Endothelial cell of umbilical vein (primary cell): ENCODE measurements at regions not wholly inside any gene's neighbourhood (a gene's known extent, or its start where the extent isn't known, plus 50 kb on each side); places are given as distances from the start of the nearest gene placed in this dataset.

Source experiments
- BruUV-seq: library from RNA; stranded (reverse); fragments of 400-500 nt; replicated peaks from 2 replicates; lab custom pipeline; 2021; lab: Mats Ljungman, UMichigan
- CTCF ChIA-PET: fragments of 300-600, 350-600 bp; sonication (Branson Sonifier 250); formaldehyde crosslinking; loops from one replicate; lab custom pipeline; 2021; ENCODE audit warnings: antibody characterized with exemption, inconsistent platforms; lab: Charles Lee
- POLR2A ChIA-PET: fragments of 300-600, 350-600 bp; sonication (Branson Sonifier 250); formaldehyde crosslinking; loops from one replicate; lab custom pipeline; 2021; ENCODE audit warnings: antibody characterized with exemption, inconsistent platforms; lab: Charles Lee
- DNase-seq: peaks from one replicate; pipeline ENCODE4 v3.0.0-alpha.2; 2011; ENCODE audit warnings: low read depth, low spot score
- FAIRE-seq: peaks from 2 replicates; lab custom pipeline; 2011; peaks lifted over from hg19 to GRCh38; lab: Jason Lieb, UNC
- H2AFZ ChIP-seq: 2 replicates; pipeline ENCODE4 v1.6.0; 2012; ENCODE audit warnings: low read depth, low read length, control low read depth, inconsistent platforms
- H3K27ac ChIP-seq: 2 replicates; pipeline ENCODE4 v1.5.1; 2011; ENCODE audit warnings: low read depth, mild to moderate bottlenecking, control low read depth, low read length, moderate library complexity; ENCODE audit not compliant: insufficient read depth
- H3K27me3 ChIP-seq, 2 experiments: 2 replicates each; pipeline versions ENCODE4 v1.6.0 to v1.6.1; 2011; ENCODE audit warnings: low read length in 2 of 2, mixed read lengths in 1 of 2; ENCODE audit not compliant: control insufficient read depth in 2 of 2, insufficient read depth in 2 of 2
- H3K36me3 ChIP-seq, 2 experiments: 2 replicates in 1 of 2; 3 replicates in 1 of 2; pipeline ENCODE4 v1.5.1; 2011; ENCODE audit warnings: low read length in 2 of 2, mild to moderate bottlenecking in 1 of 2, moderate library complexity in 1 of 2; ENCODE audit not compliant: control insufficient read depth in 2 of 2, insufficient read depth in 2 of 2; ENCODE audit errors: extremely low read depth in 1 of 2
- H3K4me1 ChIP-seq: 3 replicates; pipeline ENCODE4 v1.5.1; 2011; ENCODE audit warnings: mild to moderate bottlenecking, low read length; ENCODE audit not compliant: control insufficient read depth, insufficient read depth; ENCODE audit errors: extremely low read depth
- H3K4me2 ChIP-seq: 2 replicates; pipeline ENCODE4 v1.6.1; 2011; ENCODE audit warnings: low read length, control low read depth, mixed read lengths; ENCODE audit not compliant: insufficient read depth
- H3K4me3 ChIP-seq, 3 experiments: fragments of 200-600 bp in 1 of 3; sonication (generic), shearing (Covaris generic) in 1 of 3; replicated peaks in 1 of 3; 2 replicates each; pipeline ENCODE4 v1.5.1; 2011 to 2016; ENCODE audit warnings: control low read depth in 3 of 3, low read length in 3 of 3, mild to moderate bottlenecking in 2 of 3, inconsistent platforms in 1 of 3, low read depth in 1 of 3, moderate library complexity in 1 of 3; ENCODE audit not compliant: insufficient read depth in 1 of 3
- H3K79me2 ChIP-seq: 2 replicates; pipeline ENCODE4 v1.6.0; 2012; ENCODE audit warnings: low read length, inconsistent platforms; ENCODE audit not compliant: control insufficient read depth, insufficient read depth
- H3K9ac ChIP-seq: replicated peaks from 2 replicates; pipeline ENCODE3; 2011; ENCODE audit warnings: low read length, control low read depth; ENCODE audit not compliant: insufficient read depth; ENCODE audit errors: extremely low read depth
- H3K9me1 ChIP-seq: replicated peaks from 3 replicates; pipeline ENCODE4 v1.6.0; 2011; ENCODE audit warnings: mild to moderate bottlenecking, low read length; ENCODE audit not compliant: control insufficient read depth, insufficient read depth; ENCODE audit errors: extremely low read depth
- H3K9me3 ChIP-seq: replicated peaks from 2 replicates; pipeline ENCODE4 v1.5.1; 2012; ENCODE audit warnings: low read length, inconsistent platforms; ENCODE audit not compliant: control insufficient read depth, insufficient read depth
- H4K20me1 ChIP-seq: replicated peaks from 2 replicates; pipeline ENCODE3; 2011; ENCODE audit warnings: mild to moderate bottlenecking, low read length; ENCODE audit not compliant: control insufficient read depth, insufficient read depth; ENCODE audit errors: extremely low read depth
- EZH2 ChIP-seq: IDR thresholded peaks from 2 replicates; pipeline ENCODE4 v1.6.1; 2012; ENCODE audit warnings: borderline replicate concordance, low read depth, mild to moderate bottlenecking, moderate library complexity, low read length, inconsistent platforms; ENCODE audit not compliant: severe bottlenecking
- FOS ChIP-seq: IDR thresholded peaks from 2 replicates; pipeline ENCODE4 v1.6.1; 2011; ENCODE audit warnings: mild to moderate bottlenecking, low read length, moderate library complexity, borderline replicate concordance; ENCODE audit not compliant: insufficient read depth
- GATA2 ChIP-seq: IDR thresholded peaks from 2 replicates; pipeline ENCODE4 v1.7.0; 2011; ENCODE audit warnings: low read depth, mild to moderate bottlenecking, moderate library complexity, mixed read lengths, low read length; ENCODE audit not compliant: insufficient read length, insufficient read depth
- JUN ChIP-seq: IDR thresholded peaks from 2 replicates; pipeline ENCODE4 v1.6.1; 2011; ENCODE audit warnings: borderline replicate concordance, low read depth; ENCODE audit not compliant: insufficient read length, insufficient read depth
- MYC ChIP-seq: IDR thresholded peaks from one replicate; pipeline ENCODE4 v1.6.1; 2011; ENCODE audit warnings: mild to moderate bottlenecking, low read depth, low read length
- POLR2A ChIP-seq: IDR thresholded peaks from 2 replicates; pipeline ENCODE4 v1.6.1; 2012; ENCODE audit warnings: low read depth, mild to moderate bottlenecking, control low read depth, low read length
- POLR2AphosphoS5 ChIP-seq: IDR thresholded peaks from 2 replicates; pipeline ENCODE4 v1.6.1; 2012; ENCODE audit warnings: low read depth, mild to moderate bottlenecking, control low read depth, low read length, moderate library complexity; ENCODE audit not compliant: insufficient read depth
- dilution Hi-C: fragments of 300-500 bp; cut with MboI; formaldehyde crosslinking; loops from one replicate; pipeline ENCODE4 v1.15.0; 2019; ENCODE audit warnings: low sequenced_read_pairs; ENCODE audit not compliant: extremely low pct_ligation_motif_present
- intact Hi-C: fragments of 100-400 bp; cut with micrococcal nuclease; formaldehyde crosslinking; loops from one replicate; pipeline ENCODE4 v1.10.0; 2022
- TF ChIP-seq, protein P1 (sequence below), 2 donors: IDR thresholded peaks; 1 replicate in 1 of 2; 2 replicates in 1 of 2; pipeline ENCODE4 v1.5.1; 2011; ENCODE audit warnings: low read length in 2 of 2, mild to moderate bottlenecking in 2 of 2, moderate library complexity in 2 of 2, control low read depth in 1 of 2, inconsistent platforms in 1 of 2, low read depth in 1 of 2; ENCODE audit not compliant: insufficient read depth in 1 of 2; ENCODE audit errors: extremely low read depth in 1 of 2
- TF ChIP-seq, protein P2 (sequence below): IDR thresholded peaks from 2 replicates; pipeline ENCODE4 v1.6.1; 2011; ENCODE audit not compliant: insufficient read depth, insufficient read length

DNA sequence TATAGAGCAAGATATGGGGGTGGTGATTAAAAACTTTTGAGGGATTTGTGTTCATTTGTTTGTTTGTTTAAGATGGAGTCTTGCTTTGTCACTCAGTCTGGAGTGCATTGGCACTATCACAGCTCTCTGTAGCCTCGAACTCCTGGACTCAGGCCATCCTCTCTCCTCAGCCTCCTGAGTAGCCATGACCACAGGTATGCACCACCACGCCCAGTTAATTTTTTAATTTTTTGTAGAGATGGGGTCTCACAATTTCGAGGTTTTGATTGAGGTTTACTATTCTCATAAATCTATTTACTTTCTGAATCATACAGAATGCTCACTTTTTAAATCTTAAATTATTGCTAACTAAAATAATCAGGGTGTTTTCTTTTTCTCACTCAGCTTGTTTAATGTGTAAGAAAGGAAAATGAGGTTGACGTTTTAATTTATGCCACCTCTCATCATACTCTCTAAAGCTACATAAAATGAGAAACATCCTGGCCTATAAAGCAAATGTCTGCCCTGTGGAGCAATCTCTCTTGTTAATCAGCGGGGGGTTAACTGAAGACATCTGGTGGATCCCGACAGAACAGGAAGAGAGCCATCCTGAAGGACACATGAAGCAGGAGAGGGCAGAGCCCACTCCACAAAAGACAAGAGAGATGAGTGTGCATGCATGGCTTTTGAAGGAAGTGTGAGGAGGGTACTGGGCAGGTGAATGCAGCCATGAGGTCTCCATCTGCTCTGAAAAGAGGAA is 589.1 kb upstream of the SLC8A1 start:
- H3K27ac ChIP-seq: no peak overlapping the region
- ChIA-PET POLR2A (no interaction called here), CTCF (no interaction called here)
- no peaks in the 10 kb centered on the region for H4K20me1 ChIP-seq
- no peaks in the 10 kb centered on the region for H3K9me3 ChIP-seq
- no peaks in the 10 kb centered on the region for H3K4me1 ChIP-seq
- H3K9me1 ChIP-seq: no peaks in the 10 kb centered on the region
- H3K79me2 ChIP-seq: no peaks in the 10 kb centered on the region
- no peaks in the 10 kb centered on the region for H3K27me3 ChIP-seq
- no peaks in the 10 kb centered on the region for H3K36me3 ChIP-seq
- FAIRE-seq (no peak), DNase-seq (no peak)
- H3K4me2 ChIP-seq: no peak overlapping the region
- no TSS peak for BruUV-seq
- H3K4me3 ChIP-seq: no peak overlapping the region
- no peak for TF ChIP-seq FOS
- no peak for TF ChIP-seq JUN
- TF ChIP-seq, protein P1, sequence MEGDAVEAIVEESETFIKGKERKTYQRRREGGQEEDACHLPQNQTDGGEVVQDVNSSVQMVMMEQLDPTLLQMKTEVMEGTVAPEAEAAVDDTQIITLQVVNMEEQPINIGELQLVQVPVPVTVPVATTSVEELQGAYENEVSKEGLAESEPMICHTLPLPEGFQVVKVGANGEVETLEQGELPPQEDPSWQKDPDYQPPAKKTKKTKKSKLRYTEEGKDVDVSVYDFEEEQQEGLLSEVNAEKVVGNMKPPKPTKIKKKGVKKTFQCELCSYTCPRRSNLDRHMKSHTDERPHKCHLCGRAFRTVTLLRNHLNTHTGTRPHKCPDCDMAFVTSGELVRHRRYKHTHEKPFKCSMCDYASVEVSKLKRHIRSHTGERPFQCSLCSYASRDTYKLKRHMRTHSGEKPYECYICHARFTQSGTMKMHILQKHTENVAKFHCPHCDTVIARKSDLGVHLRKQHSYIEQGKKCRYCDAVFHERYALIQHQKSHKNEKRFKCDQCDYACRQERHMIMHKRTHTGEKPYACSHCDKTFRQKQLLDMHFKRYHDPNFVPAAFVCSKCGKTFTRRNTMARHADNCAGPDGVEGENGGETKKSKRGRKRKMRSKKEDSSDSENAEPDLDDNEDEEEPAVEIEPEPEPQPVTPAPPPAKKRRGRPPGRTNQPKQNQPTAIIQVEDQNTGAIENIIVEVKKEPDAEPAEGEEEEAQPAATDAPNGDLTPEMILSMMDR (IDR thresholded peaks at IDR 0.05; ENCODE audit: extremely low read depth in 1 of 2, insufficient read depth in 1 of 2, low read depth in 1 of 2, low read length in 2 of 2): no peak
- TF ChIP-seq, protein P2, sequence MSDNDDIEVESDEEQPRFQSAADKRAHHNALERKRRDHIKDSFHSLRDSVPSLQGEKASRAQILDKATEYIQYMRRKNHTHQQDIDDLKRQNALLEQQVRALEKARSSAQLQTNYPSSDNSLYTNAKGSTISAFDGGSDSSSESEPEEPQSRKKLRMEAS: no peak
- no peak for TF ChIP-seq EZH2
- TF ChIP-seq GATA2: no peak
- TF ChIP-seq POLR2AphosphoS5: no peak
- TF ChIP-seq POLR2A: no peak
- no peak for TF ChIP-seq MYC
- no peak overlapping the region for H3K9ac ChIP-seq
- intact Hi-C loops (no loop called here), dilution Hi-C loops (no loop called here)
- no peak overlapping the region for H2AFZ ChIP-seq
